Pulmonary artery endothelial cell (primary cell): ENCODE measurements at regions not wholly inside any gene's neighbourhood (a gene's known extent, or its start where the extent isn't known, plus 50 kb on each side); places are given as distances from the start of the nearest gene placed in this dataset.

Experiments
- DNase-seq: peaks from one replicate; pipeline ENCODE4 v3.0.0-alpha.2; 2011; ENCODE audit warnings: low read depth, low spot score

GRCh38 chr15:96106628-96107027 lies 223.9 kb upstream of the NR2F2 start:
- DNase-seq, result no peak

- no peak for DNase-seq
These were observed 222.6 kb upstream of the NR2F2 start for GRCh38 chr15:96107916-96108315.

- no peak for DNase-seq
These were observed 222.1 kb upstream of the NR2F2 start for GRCh38 chr15:96108405-96108804.

- DNase-seq, result no peak
These were observed 220.7 kb upstream of the NR2F2 start for GRCh38 chr15:96109820-96110219.

- no peak for DNase-seq
These were observed 218.5 kb upstream of the NR2F2 start for GRCh38 chr15:96112018-96112417.

- no peak for DNase-seq
These were observed 214.9 kb upstream of the NR2F2 start for GRCh38 chr15:96115642-96116041.

GRCh38 chr15:96117270-96117669 lies 213.2 kb upstream of the NR2F2 start:
- DNase-seq, result no peak

GRCh38 chr15:96119734-96120133 lies 210.8 kb upstream of the NR2F2 start:
- DNase-seq, result no peak

- DNase-seq, result no peak
These were observed 209.2 kb upstream of the NR2F2 start for GRCh38 chr15:96121086-96121920.

GRCh38 chr15:96122077-96123027 lies 208.1 kb upstream of the NR2F2 start:
- DNase-seq, result no peak

GRCh38 chr15:96123028-96123400 lies 207.5 kb upstream of the NR2F2 start:
- DNase-seq, result no peak

- no peak for DNase-seq
These were observed 206.8 kb upstream of the NR2F2 start for GRCh38 chr15:96123630-96124187.

GRCh38 chr15:96124436-96124835 lies 206.1 kb upstream of the NR2F2 start:
- DNase-seq, result no peak

- no peak for DNase-seq
These were observed 204.6 kb upstream of the NR2F2 start for GRCh38 chr15:96125721-96126415.

- no peak for DNase-seq
These were observed 203.6 kb upstream of the NR2F2 start for GRCh38 chr15:96126859-96127258.

GRCh38 chr15:96130734-96131133 lies 199.8 kb upstream of the NR2F2 start:
- DNase-seq, result no peak

GRCh38 chr15:96132126-96132525 lies 198.4 kb upstream of the NR2F2 start:
- no peak for DNase-seq

- DNase-seq, result no peak
These were observed 195.1 kb upstream of the NR2F2 start for GRCh38 chr15:96135166-96136093.

- no peak for DNase-seq
These were observed 191.5 kb upstream of the NR2F2 start for GRCh38 chr15:96138985-96139384.

GRCh38 chr15:96142498-96142897 lies 188.0 kb upstream of the NR2F2 start:
- no peak for DNase-seq
